Stimulated activated CD4-positive, alpha-beta T cell treated with anti-CD3 and anti-CD28 coated beads, Interleukin-1b, Interleukin-23, amount 100 ng/mL, for 1 hour (primary cell): ENCODE measurements at regions not wholly inside any gene's neighbourhood (a gene's known extent, or its start where the extent isn't known, plus 50 kb on each side); places are given as distances from the start of the nearest gene placed in this dataset.
"Not testable (repeated sequence)": the region's sequence is repeated elsewhere in the genome, so short reads cannot be mapped to it uniquely, and the experiment has no call there.

Experiments
- DNase-seq, 2 donors: peaks; one replicate each; pipeline ENCODE4 v3.0.0-alpha.2; 2020; ENCODE audit warnings: low read depth in 2 of 2

GRCh38 chr16:10232757-10233156, 50.5 kb upstream of the GRIN2A start:
- no peak for DNase-seq

- DNase-seq = no peak
These were observed 57.4 kb upstream of the GRIN2A start for GRCh38 chr16:10239640-10240039.

GRCh38 chr16:10240854-10241613, 58.8 kb upstream of the GRIN2A start:
- no peak for DNase-seq

- no peak for DNase-seq
These were observed 59.9 kb upstream of the GRIN2A start for GRCh38 chr16:10242097-10242496.

- no peak for DNase-seq
These were observed 60.7 kb upstream of the GRIN2A start for GRCh38 chr16:10242916-10243315.

- DNase-seq = no peak
These were observed 62.8 kb upstream of the GRIN2A start for GRCh38 chr16:10245002-10245401.

GRCh38 chr16:10250137-10250828, 68.1 kb upstream of the GRIN2A start:
- no peak for DNase-seq

GRCh38 chr16:10252155-10252554, 69.9 kb upstream of the GRIN2A start:
- DNase-seq = no peak

- DNase-seq = no peak
These were observed 71.2 kb upstream of the GRIN2A start for GRCh38 chr16:10253409-10253808.

- DNase-seq = no peak
These were observed 73.5 kb upstream of the GRIN2A start for GRCh38 chr16:10255728-10256127.

GRCh38 chr16:10256784-10257641, 74.8 kb upstream of the GRIN2A start:
- DNase-seq = peak in 1 of 2 donors; percentile 20

- DNase-seq = not testable (repeated sequence)
These were observed 75.5 kb upstream of the GRIN2A start for GRCh38 chr16:10257642-10258251.

- DNase-seq = not testable (repeated sequence)
These were observed 76.8 kb upstream of the GRIN2A start for GRCh38 chr16:10258930-10259603.

- no peak for DNase-seq
These were observed 78.8 kb upstream of the GRIN2A start for GRCh38 chr16:10261077-10261476.

- not testable (repeated sequence) for DNase-seq
These were observed 79.3 kb upstream of the GRIN2A start for GRCh38 chr16:10261526-10261925.

- no peak for DNase-seq
These were observed 80.3 kb upstream of the GRIN2A start for GRCh38 chr16:10262377-10263132.

- no peak for DNase-seq
These were observed 83.8 kb upstream of the GRIN2A start for GRCh38 chr16:10265770-10266615.

- no peak for DNase-seq
These were observed 84.6 kb upstream of the GRIN2A start for GRCh38 chr16:10266809-10267208.

GRCh38 chr16:10269632-10270031, 87.4 kb upstream of the GRIN2A start:
- DNase-seq = no peak
